ENCODE measurements at regions not wholly inside any gene's neighbourhood (a gene's known extent, or its start where the extent isn't known, plus 50 kb on each side); places are given as distances from the start of the nearest gene placed in this dataset.

- Histone ChIP-seq H3K27me3 (ENCODE audit: control insufficient read depth in 4 of 4, insufficient read depth in 4 of 4, low read length in 3 of 4) (no peaks in the 10 kb centered on the region), H3K27ac (ENCODE audit: low read depth in 1 of 2, low read length in 2 of 2) (no peak overlapping the region), H3K9me3 (ENCODE audit: control insufficient read depth in 4 of 4, low read length in 3 of 4) (no peaks in the 10 kb centered on the region), H3K36me3 (ENCODE audit: control insufficient read depth in 4 of 4, insufficient read depth in 3 of 4, low read depth in 1 of 4, low read length in 3 of 4) (no peaks in the 10 kb centered on the region), H3K9ac (ENCODE audit: low read depth in 1 of 2, low read length in 2 of 2) (no peak overlapping the region), H3K4me1 (ENCODE audit: control insufficient read depth in 4 of 4, insufficient read depth in 4 of 4, low read length in 3 of 4) (no peaks in the 10 kb centered on the region), H3K4me3 (ENCODE audit: low read depth in 1 of 3, low read length in 3 of 3) (no peak overlapping the region)
- DNase-seq (ENCODE audit: low spot score), result no peak
- no peak for TF ChIP-seq REST (IDR thresholded peaks at IDR 0.05)
- no peak for TF ChIP-seq RAD21 (IDR thresholded peaks at IDR 0.05)
- TF ChIP-seq FOXA1 (IDR thresholded peaks at IDR 0.05), result no peak
- no peak for TF ChIP-seq FOXA2 (IDR thresholded peaks at IDR 0.05)
- TF ChIP-seq HNF4G (IDR thresholded peaks at IDR 0.05), result no peak
- TF ChIP-seq NR2F2 (IDR thresholded peaks at IDR 0.05), result no peak
- no peak for TF ChIP-seq TAF1 (conservative IDR thresholded peaks at IDR 0.05)
- TF ChIP-seq RXRA (IDR thresholded peaks at IDR 0.05), result no peak
- TF ChIP-seq MAX (IDR thresholded peaks at IDR 0.05), result no peak
- no peak for TF ChIP-seq YY1 (IDR thresholded peaks at IDR 0.05)
- TF ChIP-seq JUND (IDR thresholded peaks at IDR 0.05), result no peak
- no peak for TF ChIP-seq HNF4A (conservative IDR thresholded peaks at IDR 0.05)
- TF ChIP-seq ATF3 (IDR thresholded peaks at IDR 0.05), result no peak
- TF ChIP-seq CTCF (IDR thresholded peaks at IDR 0.05; ENCODE audit: low read depth, low read length, missing input control), result no peak
- TF ChIP-seq EGR1 (IDR thresholded peaks at IDR 0.05; ENCODE audit: low read depth in 2 of 2), result no peak
- TF ChIP-seq ZBTB33 (IDR thresholded peaks at IDR 0.05), result no peak
- no peak for TF ChIP-seq GABPA (IDR thresholded peaks at IDR 0.05 in 1 of 2, conservative IDR thresholded peaks at IDR 0.05 in 1 of 2)
These were observed 129.5 kb upstream of the NYAP2 start for GRCh38 chr2:225270053-225270452.

GRCh38 chr2:225254363-225254762 is 145.1 kb upstream of the NYAP2 start:
- WGBS, result 59% methylated on average over 3 of the region's 3 CpGs
- no peaks in the 10 kb centered on the region for H3K4me1 ChIP-seq (ENCODE audit: control insufficient read depth in 4 of 4, insufficient read depth in 4 of 4, low read length in 3 of 4)
- no peak for TF ChIP-seq YY1 (IDR thresholded peaks at IDR 0.05)
- no peak for TF ChIP-seq FOXA1 (IDR thresholded peaks at IDR 0.05)
- TF ChIP-seq TAF1 (conservative IDR thresholded peaks at IDR 0.05), result no peak
- TF ChIP-seq NR2F2 (IDR thresholded peaks at IDR 0.05), result no peak
- no peak for TF ChIP-seq RXRA (IDR thresholded peaks at IDR 0.05)
- no peak for TF ChIP-seq REST (IDR thresholded peaks at IDR 0.05)
- no peak for TF ChIP-seq MAX (IDR thresholded peaks at IDR 0.05)
- no peak for TF ChIP-seq FOXA2 (IDR thresholded peaks at IDR 0.05)
- no peak for TF ChIP-seq GABPA (IDR thresholded peaks at IDR 0.05 in 1 of 2, conservative IDR thresholded peaks at IDR 0.05 in 1 of 2)
- TF ChIP-seq EGR1 (IDR thresholded peaks at IDR 0.05; ENCODE audit: low read depth in 2 of 2), result no peak
- no peak for TF ChIP-seq ATF3 (IDR thresholded peaks at IDR 0.05)
- no peak for TF ChIP-seq HNF4A (conservative IDR thresholded peaks at IDR 0.05)
- TF ChIP-seq ZBTB33 (IDR thresholded peaks at IDR 0.05), result no peak

More at GRCh38 chr2:225254363-225254762, 145.1 kb upstream of the NYAP2 start:
- peaks cover 0 to 9% (median 0%) of the 10 kb centered on the region in 4 donors for H3K9me3 ChIP-seq (ENCODE audit: control insufficient read depth in 4 of 4, low read length in 3 of 4)
- no peak overlapping the region for H3K9ac ChIP-seq (ENCODE audit: low read depth in 1 of 2, low read length in 2 of 2)
- peaks cover 0 to 3% (median 0%) of the 10 kb centered on the region in 4 donors for H3K27me3 ChIP-seq (ENCODE audit: control insufficient read depth in 4 of 4, insufficient read depth in 4 of 4, low read length in 3 of 4)
- no peaks in the 10 kb centered on the region for H3K36me3 ChIP-seq (ENCODE audit: control insufficient read depth in 4 of 4, insufficient read depth in 3 of 4, low read depth in 1 of 4, low read length in 3 of 4)
- DNase-seq (ENCODE audit: low spot score), result no peak
- no peak overlapping the region for H3K27ac ChIP-seq (ENCODE audit: low read depth in 1 of 2, low read length in 2 of 2)
- H3K4me3 ChIP-seq (ENCODE audit: low read depth in 1 of 3, low read length in 3 of 3), result no peak overlapping the region

Data from liver (tissue), 8 donors.